ENCODE measurements at regions not wholly inside any gene's neighbourhood (a gene's known extent, or its start where the extent isn't known, plus 50 kb on each side); places are given as distances from the start of the nearest gene placed in this dataset.

DNA sequence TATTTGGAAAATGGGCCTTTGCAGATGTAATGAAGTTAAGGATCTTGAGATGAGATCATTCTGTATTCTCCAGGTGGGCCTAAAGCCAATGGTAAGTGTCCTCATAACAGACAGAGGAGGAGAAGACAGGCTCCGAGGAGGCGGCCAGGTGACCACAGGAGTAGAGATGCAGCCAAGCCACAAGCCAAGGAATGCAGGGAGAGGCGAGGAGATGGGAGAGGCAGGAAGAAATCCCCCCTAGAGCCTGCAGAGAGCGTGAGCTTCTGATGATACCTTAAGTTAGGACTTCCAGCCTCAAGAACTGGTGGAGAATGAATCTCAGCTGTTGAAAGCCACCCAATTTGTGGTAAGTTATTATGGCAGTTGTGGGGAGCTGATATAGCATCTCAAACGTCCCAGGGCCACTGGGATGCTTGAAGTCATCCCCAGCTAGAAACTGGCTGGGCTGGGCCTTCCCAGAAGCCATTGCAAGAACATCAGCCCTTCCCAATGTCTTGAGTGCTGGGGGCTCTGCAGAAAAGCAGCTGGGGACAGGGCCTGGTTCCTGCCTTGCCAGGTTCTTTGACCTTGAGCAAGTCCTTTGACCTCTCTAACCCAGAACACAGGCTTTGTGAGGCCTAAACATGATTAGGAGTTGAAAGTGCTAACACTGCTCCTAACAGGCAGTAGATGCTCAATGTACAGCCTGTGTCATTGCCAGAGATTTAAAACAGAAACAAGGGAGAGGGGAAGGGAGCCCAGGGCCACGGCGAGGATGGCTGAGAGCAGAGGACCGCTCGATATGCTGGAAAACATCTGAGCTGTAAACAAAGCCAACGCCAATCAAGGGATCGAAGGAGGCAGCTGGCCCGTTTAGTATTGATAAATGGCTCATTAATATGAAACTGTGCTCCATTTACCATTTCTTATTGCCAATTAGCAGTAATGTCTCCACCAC lies 632.3 kb downstream of the TBC1D22A start:
- no peak for DNase-seq

DNA sequence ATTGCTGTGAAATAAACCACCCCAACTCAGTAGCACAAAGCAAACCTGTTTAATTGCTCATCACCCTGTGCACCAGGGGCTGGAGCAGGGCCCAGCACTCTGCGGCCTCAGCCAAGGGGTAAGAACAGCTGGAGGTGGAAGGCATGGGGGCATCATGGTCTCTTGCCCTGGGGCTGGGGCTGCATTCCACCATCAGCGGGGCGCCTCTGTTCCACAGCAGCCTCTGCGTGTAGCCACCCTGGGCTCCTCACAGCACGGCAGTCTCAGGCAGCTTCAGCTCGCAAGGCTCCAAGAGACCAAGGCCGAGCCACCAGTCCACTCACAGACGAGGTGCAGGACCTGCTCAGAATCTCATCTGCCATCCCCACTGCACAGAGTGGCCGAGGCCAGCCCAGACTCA lies 630.7 kb downstream of the TBC1D22A start:
- no peak for DNase-seq

DNA sequence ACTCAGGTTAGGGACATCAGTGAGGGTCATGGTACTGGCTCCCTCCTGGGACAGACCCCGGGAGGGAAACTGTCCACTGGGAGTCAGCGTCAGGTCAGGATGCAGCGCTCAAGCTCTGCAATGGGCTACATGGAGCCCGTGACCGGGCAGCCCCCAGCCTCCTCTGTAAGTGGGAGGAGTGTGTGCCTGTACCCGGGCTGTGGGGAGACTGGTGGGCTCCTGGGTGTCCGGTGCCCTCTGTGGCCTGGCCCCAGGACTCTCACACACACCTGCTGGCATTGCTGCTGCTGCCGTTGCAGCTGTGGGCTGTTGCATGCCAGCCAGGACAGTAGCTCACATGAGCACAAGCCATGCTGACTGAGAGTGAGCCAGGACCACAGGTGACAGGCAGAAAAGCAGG lies 630.3 kb downstream of the TBC1D22A start:
- DNase-seq, result no peak

DNA sequence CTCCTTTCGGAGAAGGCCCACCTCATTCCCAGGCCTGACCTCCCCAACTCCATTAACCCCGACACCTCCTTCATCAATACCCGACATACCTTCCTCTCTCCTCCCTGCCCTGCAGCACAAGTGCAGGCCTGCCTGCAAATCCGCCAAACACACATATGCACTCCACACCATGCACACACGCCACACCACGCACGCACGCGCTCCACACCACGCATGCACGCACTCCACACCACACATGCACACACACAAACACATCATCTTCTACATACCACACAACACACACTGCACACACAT lies 629.6 kb downstream of the TBC1D22A start:
- DNase-seq, result no peak

DNA sequence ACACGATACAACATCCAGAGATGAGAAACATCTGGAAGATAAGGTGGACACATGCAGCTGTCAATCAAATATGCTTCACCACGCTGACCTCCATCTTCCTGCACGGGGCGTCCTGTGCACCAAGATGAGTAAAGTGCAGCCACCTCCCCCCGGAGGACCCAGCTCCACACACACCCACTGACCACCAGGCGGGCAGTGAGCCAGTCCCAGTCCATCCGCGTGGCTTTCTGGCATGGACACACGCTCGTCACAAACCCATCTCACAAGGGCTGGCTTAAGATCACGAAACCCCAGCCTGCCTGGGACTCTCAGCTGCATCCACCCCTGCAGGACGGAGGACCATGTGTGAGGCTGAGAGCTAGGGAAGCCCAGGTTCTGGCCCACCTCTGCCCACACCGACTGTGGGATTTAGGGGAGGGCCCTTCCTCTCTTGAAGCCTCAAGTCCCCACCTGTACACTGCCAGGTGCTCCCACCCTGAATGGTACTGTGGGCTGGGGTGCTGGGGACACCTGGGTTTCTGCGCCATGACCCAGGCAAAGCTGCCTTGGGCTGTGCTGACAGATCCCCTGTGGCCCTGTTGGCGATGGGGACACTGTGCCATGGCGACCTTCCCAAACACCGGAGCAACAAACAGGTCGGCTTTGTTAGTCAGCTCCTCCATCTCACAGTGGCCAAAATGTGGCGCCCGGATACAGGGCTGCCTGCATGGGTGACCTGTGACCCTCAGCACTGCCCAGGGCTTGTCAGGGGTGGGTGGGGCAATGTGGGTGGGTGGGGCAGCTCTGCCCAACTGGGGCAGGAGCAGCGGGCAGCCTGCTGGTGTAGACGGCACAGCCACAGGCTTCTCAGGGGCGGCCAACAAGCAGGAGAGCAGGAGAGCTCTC lies 629.0 kb downstream of the TBC1D22A start:
- DNase-seq, result no peak

DNA sequence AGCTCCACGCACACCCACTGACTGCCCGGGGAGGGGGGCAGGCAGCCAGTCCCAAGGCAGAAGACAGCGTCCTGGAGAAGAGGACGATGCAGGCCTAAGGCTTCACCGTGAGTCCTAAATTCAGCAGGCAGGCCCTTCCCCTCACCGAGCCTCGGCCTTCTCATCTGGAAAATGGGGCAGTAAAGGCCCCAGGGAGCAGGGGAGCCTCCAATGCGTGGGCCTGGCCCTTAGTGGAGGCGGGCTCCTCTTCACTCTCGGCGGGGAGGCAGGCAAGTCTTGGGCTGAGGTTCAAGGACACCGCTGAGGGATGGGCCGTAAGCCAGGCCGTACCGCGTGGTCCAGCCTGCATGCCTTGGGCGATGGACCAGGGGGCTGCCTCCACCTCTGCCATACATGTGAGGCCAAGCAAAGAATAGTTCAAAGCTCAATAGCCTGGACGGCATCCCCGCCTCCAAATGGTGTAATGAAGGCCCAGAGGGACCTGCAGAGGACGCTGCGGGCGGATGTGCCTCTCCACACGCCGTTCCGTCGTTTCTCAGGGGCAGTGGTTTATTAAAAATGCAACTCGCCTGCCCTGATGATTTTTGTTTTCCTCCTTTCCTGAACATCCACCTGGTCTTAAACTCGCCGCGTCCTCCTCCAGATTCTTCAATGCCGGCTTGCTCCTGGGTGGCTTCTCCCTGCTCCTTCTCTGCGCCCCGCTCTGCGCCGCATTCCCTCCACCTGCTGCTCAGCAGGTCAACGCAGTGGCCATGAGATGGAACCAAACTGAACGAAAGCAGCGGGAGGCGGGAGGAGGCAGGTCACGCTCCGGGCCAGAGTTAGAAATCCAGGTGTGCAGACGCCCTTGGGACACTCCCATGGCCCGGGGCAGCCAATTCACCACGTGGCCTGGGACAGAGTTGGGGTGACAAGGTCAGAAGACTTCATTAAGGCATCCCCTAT lies 627.8 kb downstream of the TBC1D22A start:
- no peak for DNase-seq

DNA sequence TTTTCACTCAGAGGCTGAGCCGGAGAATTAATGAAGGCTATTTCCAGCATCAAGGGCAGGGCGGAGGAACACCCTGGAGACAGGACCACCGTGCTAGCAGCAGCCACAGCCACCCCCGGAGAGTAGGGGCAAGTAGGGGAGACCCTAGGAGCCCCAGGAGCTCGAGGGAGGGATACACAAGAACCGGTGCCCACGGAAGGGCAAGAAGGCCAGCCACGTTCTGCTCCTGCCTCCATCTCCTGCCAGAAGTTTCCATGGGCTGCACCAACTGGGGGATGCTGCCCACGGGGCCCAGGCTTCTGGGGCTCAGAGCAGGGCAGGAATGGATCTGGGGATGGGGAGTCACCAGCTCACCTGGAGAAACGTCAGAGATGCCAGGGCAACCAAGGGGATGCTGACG lies 626.8 kb downstream of the TBC1D22A start:
- no peak for DNase-seq

DNA sequence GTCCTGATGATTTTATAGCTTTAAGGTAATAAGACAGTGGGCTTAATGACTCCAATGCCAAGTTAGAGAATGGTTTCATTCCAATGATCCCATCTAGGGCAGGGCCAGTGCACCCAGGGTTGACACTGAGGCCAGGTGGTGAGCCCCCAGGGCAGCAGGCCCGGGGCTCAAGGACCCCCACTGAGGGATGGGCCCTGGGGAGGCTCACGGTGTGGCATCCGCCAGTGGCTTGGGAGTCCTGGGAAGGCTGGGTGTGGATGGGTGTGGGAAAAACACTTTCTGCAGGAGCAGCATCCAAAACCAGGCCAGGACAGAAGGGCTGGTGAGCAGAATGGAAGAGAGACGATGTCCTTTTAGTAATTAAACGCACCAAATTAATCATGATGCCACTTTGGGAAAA lies 626.3 kb downstream of the TBC1D22A start:
- no peak for DNase-seq

DNA sequence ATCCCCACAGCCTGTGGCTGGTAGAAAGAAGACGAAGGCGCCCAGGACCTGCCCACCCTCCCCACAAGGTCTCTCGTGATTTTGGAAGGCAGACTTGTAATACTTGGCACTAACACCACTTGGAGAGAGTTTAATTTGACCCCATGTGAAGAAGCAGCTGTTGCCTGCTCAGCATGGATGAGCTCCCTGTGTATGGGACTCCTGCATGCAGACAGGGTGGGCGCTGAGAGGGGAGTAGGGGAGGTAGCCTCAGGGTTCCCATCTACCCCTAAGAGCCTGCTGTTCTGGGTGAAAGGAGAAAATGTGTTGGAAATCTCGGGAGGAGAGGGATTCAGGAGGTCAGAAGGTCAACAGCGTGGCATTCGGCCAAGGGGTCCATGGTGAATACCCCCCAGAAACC lies 625.9 kb downstream of the TBC1D22A start:
- DNase-seq, result no peak

DNA sequence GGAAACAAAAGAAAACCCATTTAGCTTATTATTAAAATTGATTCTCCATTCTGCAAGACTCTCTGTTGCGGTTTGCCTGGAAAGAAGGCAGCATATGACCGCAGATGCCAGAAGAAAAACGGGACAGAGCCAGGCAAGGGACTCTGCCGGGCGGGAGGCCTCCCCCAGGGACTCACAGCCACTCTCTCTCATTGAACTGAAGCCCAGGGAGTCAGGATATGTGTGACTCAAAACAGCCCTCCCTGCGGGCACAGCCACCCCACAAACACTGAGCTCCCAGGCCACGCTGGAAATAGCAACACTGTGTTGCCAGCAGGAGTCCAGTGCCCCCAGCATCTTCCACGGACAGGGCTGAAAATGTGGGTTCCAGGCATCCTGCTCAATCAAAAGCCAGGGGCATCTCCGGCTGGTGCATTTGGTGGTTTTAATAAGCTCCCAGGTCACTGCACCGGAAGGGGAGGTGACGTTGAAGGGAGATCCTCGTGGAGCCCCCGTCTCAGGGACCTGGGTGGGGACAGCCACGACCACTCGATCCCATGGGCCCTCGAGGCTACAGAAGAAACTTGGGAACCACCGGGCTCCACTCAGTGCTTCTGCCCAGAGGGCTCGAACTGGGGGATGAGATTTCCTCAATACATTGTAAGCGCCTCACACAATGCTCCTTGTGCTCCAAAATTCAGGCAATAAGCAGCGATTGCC lies 624.5 kb downstream of the TBC1D22A start:
- DNase-seq, result no peak

DNA sequence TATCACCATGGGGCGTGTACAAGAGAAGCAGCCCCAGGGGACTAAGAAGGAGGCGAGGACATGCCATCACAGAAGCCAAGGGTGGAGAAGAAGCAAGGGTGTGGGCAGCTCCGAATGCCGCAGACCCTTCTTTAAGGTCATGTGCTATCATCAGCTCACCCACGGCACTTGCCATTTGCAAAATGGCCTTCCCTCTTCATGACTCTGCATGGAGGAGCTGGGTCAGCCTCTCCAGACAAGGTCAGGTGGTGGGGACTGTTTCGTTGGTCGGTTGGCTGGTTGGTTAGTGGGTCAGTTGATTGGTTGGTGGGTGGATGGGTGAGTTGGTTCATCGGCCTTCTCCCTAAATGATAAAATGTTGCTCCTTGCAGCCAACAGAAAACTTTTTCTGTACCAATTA lies 622.5 kb downstream of the TBC1D22A start:
- no peak for DNase-seq

DNA sequence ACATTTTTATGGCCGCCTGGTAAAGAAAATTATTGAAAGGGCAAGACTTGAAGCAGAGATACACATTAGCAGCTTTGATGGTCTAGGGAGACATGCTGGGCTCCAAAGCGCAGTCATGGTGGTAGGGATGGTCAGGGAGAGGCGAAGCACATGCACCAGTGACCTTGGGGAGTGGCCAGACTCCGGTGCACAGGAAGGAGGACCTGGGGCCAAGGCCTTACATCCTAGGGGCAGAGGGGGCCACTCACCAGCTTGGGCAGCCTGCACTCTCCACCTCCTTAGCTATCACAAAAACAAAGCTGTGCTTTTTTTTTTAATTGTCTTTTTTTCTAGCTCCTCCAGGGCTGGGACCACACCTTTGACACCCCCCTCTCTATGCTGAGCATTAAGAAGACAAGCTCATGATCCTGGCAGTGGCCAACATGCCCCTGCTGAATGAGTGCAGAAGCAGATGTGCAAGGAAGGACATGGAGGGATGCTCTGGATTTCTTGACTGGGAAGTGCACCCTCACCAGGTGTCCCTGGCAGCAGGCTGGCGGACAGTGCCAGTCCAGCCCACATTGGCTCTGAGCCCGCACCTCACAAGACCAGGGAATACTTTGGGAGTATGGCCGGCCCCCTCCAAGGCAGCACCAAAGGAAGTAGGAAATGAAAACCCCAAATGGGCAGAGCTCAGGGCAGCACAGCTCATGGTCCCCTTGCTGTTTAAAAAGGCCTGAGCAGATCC lies 619.9 kb downstream of the TBC1D22A start:
- DNase-seq, result no peak

DNA sequence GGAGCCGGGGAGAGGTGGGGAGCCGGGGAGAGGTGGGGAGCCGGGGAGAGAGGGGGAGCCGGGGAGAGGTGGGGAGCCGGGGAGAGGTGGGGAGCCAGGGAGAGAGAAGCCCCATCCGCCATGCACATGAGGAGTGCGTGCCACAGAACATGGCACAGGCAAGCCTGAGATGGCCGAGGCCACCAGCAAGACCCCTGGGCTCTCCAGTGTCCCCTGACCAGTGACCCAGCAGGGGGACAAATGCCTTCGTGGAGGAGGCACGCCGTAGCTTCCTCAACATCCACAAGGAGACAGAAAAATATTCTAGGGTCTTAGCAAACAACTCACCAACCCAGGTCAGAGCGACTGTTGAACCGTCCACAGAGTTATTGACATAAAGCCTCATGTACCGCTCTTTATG lies 618.8 kb downstream of the TBC1D22A start:
- DNase-seq, result no peak

DNA sequence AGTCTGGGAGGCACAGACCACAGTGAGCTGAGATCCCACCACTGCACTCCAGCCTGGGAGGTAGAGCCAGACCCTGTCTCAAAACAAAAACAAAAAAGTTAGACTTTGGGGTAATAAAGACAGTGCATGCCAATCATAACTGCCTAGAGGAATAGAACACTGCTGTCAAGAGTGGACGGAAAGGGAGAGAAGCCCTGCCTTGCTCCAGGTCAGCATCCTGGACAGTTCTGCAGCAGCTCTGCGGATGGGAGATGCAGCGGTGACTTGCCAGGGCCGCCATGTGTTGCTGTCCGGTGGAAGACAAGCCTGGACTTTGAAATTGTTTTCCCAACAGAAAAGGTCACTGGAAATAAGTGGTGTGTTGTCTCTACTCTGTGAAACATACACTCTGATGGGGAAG lies 618.2 kb downstream of the TBC1D22A start:
- no peak for DNase-seq

DNA sequence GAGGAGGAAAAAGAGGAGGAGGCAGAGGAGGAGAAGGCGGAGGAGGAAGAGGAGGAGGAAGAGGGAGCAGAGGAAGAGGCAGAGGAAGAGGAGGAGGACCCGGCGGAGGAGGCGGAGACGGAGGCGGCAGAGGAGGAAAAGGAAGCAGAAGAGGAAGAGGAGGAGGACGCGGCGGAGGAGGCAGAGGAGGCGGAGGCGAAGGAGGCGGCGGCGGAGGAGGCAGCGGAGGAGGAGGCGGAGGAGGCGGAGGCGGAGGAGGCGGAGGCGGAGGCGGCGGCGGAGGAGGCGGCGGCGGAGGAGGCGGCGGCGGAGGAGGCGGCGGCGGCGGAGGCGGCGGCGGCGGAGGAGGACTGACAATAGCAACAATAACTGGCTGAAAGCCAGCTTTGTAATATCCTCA lies 616.6 kb downstream of the TBC1D22A start:
- DNase-seq, result no peak

DNA sequence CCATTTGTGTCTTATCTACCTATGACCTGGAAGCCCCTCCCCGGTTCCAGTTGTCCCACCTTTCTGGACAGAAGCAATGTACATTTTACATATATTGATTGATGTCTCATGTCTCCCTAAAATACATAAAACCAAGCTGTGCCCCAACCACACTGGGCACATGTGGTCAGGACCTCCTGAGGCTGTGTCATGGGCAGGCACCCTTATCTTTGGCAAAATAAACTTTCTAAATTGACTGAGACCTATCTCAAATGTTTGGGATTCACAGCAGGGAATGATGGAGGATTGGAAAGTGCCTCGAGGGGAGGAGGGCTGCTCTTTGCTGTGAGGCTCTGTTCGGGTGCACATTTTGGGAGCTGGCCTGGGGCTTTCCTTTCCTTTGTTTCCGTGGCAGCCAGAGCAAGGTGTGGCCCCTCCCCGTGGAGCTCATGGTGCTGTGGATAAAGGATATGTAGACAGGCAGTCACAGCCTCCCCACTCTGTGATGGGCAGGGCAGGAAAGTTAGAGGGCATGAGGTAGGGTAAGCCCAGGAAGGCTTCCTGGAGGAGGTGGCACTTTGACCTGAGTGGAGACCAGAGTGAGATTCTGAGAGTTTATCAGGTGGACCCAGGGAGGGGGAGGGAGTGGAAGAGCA lies 615.6 kb downstream of the TBC1D22A start:
- DNase-seq, result no peak

DNA sequence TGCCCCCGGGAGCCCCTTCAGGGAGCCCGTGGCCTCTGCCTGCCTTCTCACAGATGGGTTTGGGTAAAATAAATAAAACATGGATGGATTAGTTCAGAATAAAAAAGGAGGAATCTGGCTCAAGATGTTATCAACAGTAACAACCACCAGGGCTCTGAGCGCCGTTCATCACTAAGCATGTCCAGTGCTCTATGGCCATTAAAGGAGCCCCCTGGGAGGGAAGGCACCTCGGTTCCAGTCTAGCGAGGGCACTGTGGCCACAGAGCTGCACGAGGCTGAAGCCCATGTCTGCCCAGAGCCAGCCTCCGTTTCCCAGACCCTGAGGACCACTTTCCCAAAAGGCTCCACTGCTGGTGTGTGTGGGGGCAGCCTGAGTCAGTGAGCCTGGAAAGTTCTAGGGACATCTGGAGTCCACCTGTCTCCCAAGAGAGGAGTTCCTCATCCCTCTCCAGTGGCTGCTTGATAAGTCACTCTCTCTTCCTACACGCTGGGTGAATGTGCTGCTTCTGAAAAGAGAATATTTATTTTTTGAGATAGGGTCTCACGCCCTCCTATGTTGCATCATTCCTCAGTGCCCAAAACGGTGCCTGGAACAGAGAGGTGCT lies 614.6 kb downstream of the TBC1D22A start:
- no peak for DNase-seq

DNA sequence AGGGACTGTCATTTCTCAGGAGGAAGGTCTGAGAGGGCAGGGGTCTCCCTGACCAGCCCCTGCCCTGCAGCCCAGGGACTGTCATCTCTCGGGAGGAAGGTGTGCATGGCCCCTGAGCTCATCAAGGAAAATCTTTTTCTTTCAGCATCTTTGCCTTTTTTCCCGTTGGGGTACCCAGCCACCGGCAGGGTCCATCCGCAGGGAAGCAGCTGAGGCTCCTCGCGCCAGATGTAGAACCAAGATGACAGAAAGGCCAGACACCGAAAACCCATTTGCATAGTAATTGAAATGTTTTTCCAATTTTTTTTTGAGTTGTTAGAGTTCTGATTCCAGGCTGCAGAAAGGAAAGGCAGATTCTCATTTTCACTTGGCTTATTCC lies 613.9 kb downstream of the TBC1D22A start:
- no peak for DNase-seq

DNA sequence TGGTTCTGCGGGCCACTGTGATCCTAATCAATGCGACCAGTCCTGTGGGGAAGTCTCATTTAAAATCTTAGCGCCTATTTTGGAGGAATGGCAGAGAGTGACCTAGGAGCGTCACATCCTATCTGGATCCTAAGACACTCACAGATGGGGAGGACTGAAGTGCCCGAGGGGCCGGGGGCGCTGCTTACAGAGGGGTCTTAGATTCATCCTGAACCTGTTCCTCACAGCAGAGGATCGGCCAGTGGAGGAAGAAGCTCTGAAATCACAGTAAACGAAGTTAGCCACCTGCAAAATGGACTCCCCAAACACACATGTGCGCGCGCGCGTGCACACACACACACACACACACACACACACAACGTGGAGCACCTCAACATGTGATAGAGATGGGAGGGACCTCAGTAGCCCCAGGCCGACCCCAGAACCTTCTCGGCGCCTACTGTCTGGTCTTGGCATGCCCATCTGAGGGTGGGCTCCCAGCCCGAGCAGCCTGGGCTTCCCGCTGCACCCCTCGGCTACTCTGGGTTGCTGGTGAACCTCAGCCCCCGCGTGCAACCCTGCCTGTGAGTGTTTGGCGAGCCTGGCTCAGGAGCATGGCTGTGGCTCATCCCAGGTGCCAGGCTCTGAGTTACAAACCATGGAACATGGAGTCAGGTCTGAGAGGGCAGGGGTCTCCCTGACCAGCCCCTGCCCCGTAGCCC lies 613.3 kb downstream of the TBC1D22A start:
- DNase-seq, result no peak

DNA sequence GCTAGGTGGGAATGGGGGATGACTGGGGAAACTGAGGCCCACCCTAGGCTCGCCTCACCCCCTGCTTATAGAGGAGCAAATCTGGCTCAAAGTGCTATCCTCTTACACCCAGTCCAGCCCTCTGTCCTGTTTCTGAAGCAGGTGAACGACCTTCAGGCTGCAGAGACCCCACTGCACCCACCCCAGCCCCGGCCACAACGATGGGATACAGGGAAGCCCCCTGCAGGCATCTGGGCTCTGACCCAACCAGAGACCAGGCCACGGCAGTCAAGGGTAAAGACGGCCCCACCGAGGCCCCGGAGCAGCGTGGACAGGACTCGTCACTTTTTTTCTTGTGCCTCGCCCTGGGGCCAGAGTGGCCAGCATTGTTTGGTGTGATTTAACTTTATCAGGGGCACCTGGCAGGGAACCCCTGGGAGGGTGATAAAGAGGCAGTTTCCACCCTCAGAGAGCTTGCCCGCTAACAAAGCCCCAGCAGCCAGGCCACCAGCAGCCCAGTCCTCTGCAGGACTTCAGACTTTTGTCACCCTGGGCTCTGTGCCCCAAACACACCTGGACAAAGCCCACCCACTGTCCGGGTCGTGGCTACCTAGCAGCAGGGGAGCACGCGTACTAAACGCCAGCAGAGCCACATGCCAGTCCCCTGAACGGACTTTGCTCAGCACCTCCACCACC lies 612.6 kb downstream of the TBC1D22A start:
- DNase-seq, result no peak
